HG03571 (cell line): ENCODE measurements at regions not wholly inside any gene's neighbourhood (a gene's known extent, or its start where the extent isn't known, plus 50 kb on each side); places are given as distances from the start of the nearest gene placed in this dataset.
"Not testable (repeated sequence)": the region's sequence is repeated elsewhere in the genome, so short reads cannot be mapped to it uniquely, and the experiment has no call there.

Source experiments
- ATAC-seq: cut with Tn5 transposase; IDR thresholded peaks from one replicate; pipeline ENCODE4 v1.9.1; 2021; ENCODE audit not compliant: unreplicated experiment

GRCh38 chr12:46628176-46628575 lies 197.6 kb downstream of the SLC38A4 start:
- no peak for ATAC-seq

GRCh38 chr12:46627686-46628085 lies 198.1 kb downstream of the SLC38A4 start:
- ATAC-seq = no peak

DNA sequence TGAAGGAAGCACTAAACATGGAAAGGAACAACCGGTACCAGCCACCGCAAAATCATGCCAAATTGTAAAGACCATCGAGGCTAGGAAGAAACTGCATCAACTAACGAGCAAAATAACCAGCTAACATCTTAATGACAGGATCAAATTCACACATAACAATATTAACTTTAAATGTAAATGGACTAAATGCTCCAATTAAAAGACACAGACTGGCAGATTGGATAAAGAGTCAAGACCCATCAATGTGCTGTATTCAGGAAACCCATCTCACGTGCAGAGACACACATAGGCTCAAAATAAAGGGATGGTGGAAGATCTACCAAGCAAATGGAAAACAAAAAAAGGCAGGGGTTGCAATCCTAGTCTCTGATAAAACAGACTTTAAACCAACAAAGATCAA lies 206.3 kb downstream of the SLC38A4 start:
- not testable (repeated sequence) for ATAC-seq

- not testable (repeated sequence) for ATAC-seq
Measured at GRCh38 chr12:46617737-46618136, 208.1 kb downstream of the SLC38A4 start.

- no peak for ATAC-seq
Measured at GRCh38 chr12:46617167-46617566, 208.6 kb downstream of the SLC38A4 start.

GRCh38 chr12:46610754-46611153 lies 215.0 kb downstream of the SLC38A4 start:
- no peak for ATAC-seq

DNA sequence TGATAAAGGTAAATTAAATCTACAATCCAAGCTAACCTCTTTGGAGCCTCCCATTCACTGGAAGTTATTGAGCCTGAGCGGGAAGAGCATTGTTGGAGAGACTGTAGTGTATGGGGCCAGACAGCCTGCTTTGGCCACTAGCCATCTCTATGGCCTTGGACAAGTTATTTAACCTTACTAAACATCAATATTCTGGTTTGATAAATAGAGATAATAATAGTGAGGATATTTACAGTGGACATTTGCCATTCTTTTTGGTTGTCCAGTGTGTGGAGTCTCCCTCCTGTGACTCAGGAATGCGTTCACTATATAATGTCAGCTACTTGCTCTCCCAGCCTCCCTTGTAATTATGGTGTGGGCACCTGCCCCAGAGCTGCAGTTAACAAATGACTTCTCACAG lies 216.1 kb downstream of the SLC38A4 start:
- no peak for ATAC-seq

GRCh38 chr12:46609273-46609623 lies 216.5 kb downstream of the SLC38A4 start:
- no peak for ATAC-seq

- ATAC-seq = no peak
Measured at GRCh38 chr12:46608431-46609272, 217.1 kb downstream of the SLC38A4 start.

DNA sequence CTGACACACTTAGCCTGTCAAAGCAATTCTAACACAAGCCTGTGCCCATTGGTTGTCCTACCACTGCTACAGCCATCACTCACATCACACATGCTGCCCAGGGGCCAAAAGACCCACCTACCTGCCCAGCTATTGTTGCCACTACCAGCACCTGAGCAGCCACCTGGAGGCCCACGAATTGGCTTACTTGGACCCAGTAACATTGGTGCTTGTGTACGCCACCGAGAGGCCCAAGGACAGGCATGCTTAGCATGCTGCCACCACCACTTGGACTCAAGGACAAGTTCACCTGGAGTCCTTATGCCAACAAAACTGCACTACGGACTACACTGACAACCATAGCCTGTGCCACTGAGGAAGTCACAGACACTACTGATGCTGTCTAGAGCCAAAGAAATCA lies 221.1 kb downstream of the SLC38A4 start:
- no peak for ATAC-seq

DNA sequence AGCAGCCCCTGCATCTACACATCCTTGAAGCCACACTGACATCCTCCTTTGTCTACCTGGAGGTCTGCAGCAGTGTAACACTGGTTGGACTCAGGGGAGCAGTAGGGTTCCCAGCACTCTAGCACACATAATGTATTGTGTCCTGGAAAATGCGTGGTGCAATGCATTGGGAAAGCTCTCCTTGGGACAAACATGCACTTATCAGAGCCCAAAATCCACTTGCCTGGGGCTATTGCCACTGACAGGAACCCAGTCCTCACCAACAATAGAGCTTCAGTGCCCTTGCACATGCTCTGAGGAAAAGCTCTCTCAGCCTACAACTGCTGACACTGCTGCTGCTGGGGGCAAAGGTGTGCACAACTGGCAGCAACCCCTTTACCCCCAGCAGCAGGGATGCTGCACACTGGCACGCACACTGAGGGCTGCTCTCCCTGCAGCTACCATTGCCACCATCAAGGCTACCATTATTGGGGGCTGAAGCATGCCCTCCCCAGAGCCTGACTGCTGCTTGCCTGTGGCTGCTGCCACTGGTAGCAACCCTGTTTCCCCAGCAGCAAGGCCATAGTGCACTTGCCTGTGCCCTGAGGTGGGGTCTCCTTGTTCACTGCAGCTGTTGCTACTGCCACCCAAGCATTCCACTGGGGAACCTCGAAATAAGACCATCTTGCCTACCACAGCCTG lies 221.9 kb downstream of the SLC38A4 start:
- no peak for ATAC-seq

GRCh38 chr12:46602474-46602873 lies 223.3 kb downstream of the SLC38A4 start:
- ATAC-seq = no peak

DNA sequence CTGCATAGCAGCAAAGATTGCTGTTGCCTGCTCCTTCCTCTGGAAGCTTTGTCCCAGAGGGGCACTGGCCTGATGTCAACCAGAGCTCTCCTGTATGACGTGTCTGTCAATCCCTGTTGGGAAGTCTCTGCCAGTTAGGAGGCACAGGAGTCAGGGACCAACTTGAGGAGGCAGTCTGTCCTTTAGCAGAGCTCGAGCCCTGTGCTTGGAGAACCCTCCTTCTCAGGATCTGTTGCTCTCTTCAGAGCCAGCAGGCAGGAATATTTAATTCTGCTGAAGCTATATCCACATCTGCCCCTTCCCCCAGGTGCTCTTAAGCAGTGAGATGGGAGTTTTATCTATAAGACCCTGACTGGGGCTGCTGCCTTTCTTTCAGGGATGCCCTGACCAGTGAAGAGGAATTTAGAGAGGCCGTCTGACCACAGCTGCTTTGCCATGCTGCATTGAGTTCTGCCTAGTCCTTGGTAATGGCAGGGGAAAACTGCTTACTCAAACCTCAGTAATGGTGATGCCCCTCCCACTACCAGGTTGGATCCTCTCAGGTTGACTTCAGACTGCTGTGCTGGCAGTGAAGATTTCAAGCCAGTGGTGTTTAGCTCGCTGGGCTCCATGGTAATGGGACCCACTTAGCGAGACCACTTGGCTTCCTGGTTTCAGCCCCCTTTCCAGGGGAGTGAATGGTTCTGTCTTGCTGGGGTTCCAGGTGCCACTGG lies 218.6 kb upstream of the SLC38A2 start:
- ATAC-seq = no peak

GRCh38 chr12:46585854-46586621 lies 213.5 kb upstream of the SLC38A2 start:
- no peak for ATAC-seq

GRCh38 chr12:46584098-46584497 lies 211.5 kb upstream of the SLC38A2 start:
- not testable (repeated sequence) for ATAC-seq

GRCh38 chr12:46581990-46582389 lies 209.4 kb upstream of the SLC38A2 start:
- ATAC-seq = not testable (repeated sequence)

DNA sequence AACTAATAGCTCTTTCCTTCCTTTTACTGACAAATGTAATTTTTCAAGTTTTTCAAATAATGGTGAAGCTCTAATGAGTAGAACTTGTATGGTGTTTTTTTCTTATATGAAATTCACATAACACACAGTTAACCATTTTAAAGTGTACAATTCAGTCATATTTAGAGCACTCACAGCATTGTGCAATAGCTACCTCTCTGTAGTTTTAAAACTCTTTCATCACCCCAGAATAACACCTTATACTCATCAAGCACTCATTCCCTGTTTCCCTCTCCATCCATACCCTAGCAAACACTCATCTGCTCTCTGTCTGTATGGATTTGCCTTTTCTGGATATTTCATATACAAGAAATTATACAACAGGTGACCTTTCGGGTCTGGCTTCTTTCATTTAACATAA lies 207.9 kb upstream of the SLC38A2 start:
- no peak for ATAC-seq

DNA sequence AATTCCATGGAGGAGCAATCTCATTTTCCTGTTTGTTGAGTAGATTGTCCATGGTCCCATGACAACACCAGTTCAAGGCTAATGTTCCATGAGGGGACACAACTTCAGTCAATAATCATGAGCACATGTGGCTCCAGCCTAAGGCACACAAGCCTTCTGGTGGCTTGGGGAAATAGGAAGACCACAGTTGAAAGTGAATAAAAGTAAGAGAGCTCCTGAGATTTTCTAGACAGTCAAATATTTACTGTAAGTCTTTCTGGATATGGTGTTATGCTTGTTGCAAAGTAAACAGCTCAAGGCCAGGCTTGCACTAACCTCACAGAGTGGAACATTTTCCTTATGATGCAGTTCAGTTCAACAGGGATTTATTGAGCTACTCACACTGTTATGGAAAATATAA lies 206.9 kb upstream of the SLC38A2 start:
- no peak for ATAC-seq

DNA sequence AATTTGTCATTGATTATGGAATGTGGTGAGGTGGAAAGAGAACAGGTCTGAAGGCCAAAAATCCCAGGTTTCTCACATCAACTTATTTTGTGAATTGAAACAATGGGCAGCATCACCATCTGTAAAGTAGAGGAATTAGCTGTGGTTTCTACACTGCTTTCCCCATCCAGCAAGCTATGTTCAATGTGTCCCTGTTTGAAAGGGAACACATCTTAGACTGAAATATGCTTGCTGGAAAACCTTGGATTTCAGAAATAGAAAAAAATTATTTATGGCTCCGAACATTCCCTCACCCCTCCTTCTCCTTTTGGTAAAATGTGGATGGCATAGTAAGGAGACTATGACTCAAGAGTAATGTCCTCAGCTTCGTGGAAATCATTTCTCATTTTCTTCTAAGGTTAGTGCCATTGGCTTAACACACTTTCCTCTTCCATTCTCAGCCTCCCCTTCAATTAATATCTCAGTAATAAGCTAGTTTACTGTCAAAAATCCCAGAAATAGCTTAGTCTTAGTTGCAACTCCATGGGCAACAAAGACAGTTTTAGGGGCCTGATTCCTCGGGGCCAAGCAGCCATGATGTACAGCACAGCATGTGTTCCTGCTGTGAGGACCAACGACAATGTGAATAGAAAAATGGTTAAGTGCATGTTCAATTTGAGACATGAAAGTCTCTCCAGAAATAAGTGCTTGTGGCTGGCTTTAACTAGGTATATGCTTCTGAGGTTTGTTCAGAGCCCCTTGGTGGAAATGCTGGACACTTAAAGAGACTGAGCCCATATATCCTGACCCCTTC lies 205.8 kb upstream of the SLC38A2 start:
- ATAC-seq = no peak

DNA sequence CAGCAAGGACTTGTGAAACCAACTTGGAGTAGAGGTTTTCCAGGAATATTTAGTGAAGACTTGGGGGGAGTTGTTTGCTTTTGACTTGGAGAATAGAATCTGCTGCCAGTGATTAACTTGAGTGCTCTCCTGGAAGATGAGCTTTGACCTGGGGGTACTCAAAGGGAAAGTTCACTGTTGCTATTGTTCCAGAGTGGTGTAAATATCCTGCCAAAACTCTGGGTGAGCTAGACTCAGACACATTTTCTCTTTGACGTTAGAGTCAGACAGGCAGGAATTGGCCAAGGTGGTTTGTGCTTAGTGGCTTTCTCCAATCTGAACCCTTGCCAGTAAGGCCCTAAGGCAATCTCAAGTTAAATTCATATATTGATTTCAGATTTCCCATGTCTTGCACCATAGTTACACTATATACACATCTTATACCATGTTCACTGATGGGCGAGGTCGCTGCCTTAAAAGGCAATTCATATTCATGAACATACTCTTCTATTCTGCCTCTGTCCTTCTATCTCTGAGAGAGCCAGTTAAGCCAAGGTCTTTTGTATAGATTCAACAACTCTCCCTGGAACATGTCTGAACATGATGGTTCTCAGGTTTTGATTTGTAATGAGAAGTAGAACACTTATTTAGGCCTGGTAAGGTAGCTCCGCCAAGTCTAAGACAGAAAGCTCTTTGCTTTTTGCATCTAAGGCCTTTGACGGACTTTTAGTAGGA lies 204.6 kb upstream of the SLC38A2 start:
- no peak for ATAC-seq
